IPS DF 6.9 (cell line): ENCODE measurements at regions not wholly inside any gene's neighbourhood (a gene's known extent, or its start where the extent isn't known, plus 50 kb on each side); places are given as distances from the start of the nearest gene placed in this dataset.

ENCODE experiments used
- DNase-seq: peaks from one replicate; pipeline ENCODE4 v3.0.0-alpha.2; 2013; ENCODE audit warnings: low read depth, low spot score
- H3K27ac ChIP-seq: one replicate; pipeline ENCODE4 v1.5.1; 2013; ENCODE audit warnings: low read length, control low read depth
- H3K27me3 ChIP-seq: 2 replicates; pipeline ENCODE4 v1.6.1; 2013; ENCODE audit warnings: mild to moderate bottlenecking, low read length; ENCODE audit not compliant: control insufficient read depth, insufficient read depth
- H3K36me3 ChIP-seq: 2 replicates; pipeline ENCODE4 v1.6.1; 2013; ENCODE audit warnings: low read length; ENCODE audit not compliant: control insufficient read depth, insufficient read depth
- H3K4me1 ChIP-seq: 2 replicates; pipeline ENCODE4 v1.6.1; 2013; ENCODE audit warnings: low read length; ENCODE audit not compliant: control insufficient read depth, insufficient read depth
- H3K4me3 ChIP-seq: 2 replicates; pipeline ENCODE4 v1.5.1; 2013; ENCODE audit warnings: mild to moderate bottlenecking, low read length
- H3K9me3 ChIP-seq: 2 replicates; pipeline ENCODE4 v1.6.1; 2013; ENCODE audit warnings: low read length, inconsistent platforms; ENCODE audit not compliant: control insufficient read depth, insufficient read depth
- WGBS: extraction: QIAGEN DNeasy Blood & Tissue Kit; methylation state at CpG from one replicate; pipeline ENCODE4 v1.1.7; 2013; ENCODE audit warnings: mixed read lengths, missing lambda C conversion rate; ENCODE audit not compliant: insufficient read length, insufficient coverage; 5-methylcytosine and 5-hydroxymethylcytosine counted together

DNA sequence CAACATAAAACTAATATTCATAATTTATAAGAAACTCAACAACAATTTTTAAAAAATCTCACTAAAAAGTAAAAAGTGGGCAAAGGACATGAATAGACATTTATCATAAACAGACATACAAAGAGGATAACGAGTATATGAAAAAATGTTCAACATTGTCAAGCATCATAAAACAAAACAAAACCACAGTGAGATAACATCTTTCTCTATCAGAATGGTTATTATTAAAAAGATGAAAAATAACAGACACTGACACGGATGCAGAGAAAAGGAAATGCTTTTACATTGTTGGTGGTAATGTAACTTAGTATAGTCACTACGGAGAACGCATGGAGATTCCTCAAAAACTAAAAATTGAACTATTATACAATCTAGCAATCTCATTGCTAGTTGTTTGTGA is 813.0 kb downstream of the LUZP2 start:
- no peak overlapping the region for H3K4me3 ChIP-seq
- no peaks in the 10 kb centered on the region for H3K4me1 ChIP-seq
- H3K27ac ChIP-seq = no peak overlapping the region
- H3K9me3 ChIP-seq = no peaks in the 10 kb centered on the region
- WGBS = no CpG with 5 or more reads among the region's 4 CpGs
- no peak for DNase-seq
- H3K36me3 ChIP-seq = no peaks in the 10 kb centered on the region
- no peaks in the 10 kb centered on the region for H3K27me3 ChIP-seq

DNA sequence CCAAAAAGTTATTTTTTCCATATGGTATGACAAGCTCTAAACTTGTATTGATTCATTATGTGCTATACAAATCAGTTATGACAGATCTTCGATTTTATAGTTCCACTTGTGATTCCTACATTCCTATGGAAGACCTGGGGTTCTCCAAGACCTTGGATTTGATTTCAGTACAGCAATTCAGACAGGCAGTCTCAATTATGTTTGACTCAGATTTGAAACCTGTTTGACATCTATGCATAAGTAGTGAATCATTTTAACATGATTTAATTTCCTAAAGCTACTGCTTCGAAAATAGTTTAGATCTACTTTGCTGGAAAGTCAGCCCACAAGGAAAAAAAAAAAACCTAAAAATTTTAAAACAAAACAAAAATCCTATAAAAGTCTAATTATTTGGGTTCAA is 820.4 kb downstream of the LUZP2 start:
- Histone ChIP-seq H3K4me1 (no peaks in the 10 kb centered on the region), H3K4me3 (no peak overlapping the region), H3K27me3 (no peaks in the 10 kb centered on the region), H3K9me3 (no peaks in the 10 kb centered on the region), H3K27ac (no peak overlapping the region), H3K36me3 (no peaks in the 10 kb centered on the region)
- DNase-seq = no peak
- no CpG with 5 or more reads among the region's 2 CpGs for WGBS

DNA sequence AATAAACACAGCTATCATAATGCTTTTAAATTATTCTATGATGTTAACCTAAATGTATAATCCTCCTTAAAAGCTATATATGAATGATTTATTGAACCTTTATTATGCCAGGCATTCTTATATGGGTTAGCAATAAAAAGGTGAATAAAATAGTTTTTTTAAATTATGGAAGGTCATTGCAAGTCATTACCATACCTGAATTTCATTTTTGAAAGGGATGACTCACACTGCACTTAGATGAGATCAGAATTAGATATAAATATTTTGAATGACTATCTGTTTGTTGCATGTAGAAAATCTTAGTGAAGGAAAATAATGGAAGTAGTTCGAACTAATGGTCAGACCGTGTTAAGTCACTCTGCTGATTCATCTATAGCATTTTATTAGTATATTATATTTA is 822.3 kb downstream of the LUZP2 start:
- Histone ChIP-seq H3K4me3 (no peak overlapping the region), H3K4me1 (no peaks in the 10 kb centered on the region), H3K27me3 (no peaks in the 10 kb centered on the region), H3K9me3 (no peaks in the 10 kb centered on the region), H3K36me3 (no peaks in the 10 kb centered on the region), H3K27ac (no peak overlapping the region)
- no peak for DNase-seq
- no CpG with 5 or more reads among the region's 2 CpGs for WGBS

DNA sequence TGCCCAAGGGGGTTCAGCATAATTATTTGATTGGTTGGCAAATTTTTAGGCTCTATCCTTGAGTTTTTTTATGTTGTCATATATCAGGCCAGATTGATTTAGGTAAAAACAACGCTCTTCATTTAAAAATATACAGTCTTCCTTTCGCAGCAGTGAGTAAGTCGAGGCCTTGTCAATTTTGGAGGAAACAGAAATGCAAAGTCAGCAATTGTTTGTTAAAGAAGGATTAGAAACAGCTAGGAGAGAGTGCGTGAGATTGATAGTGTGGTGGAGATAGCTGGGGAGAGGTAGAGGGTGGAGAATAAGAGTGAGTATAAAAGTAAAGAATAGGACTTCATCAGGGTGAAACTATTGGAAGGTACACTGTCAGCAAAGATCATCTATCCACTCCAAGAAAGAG is 830.8 kb downstream of the LUZP2 start:
- Histone ChIP-seq H3K27ac (no peak overlapping the region), H3K4me1 (no peaks in the 10 kb centered on the region), H3K4me3 (no peak overlapping the region), H3K27me3 (no peaks in the 10 kb centered on the region), H3K9me3 (no peaks in the 10 kb centered on the region), H3K36me3 (no peaks in the 10 kb centered on the region)
- no peak for DNase-seq
- WGBS = 100% methylated on average over 1 of the region's 4 CpGs

DNA sequence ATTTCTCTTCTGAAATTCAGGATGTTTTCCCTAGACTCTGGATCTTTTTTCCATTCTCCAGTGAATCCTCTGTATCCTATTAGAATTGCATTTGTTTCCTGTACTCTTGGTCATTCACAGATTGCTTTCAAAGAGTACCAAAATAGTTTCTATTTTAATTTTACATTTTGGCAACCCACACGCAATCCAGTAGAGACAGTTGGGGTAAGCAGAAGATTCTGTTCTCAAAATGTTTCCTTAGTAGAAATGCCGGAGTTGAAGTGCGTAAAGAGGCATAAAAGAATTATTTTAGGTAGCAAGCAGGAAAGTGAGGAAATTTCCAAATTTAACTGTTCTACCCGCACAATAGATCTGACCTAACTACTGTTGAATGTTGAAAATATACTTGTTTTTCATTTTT is 842.4 kb downstream of the LUZP2 start:
- no peak for DNase-seq
- Histone ChIP-seq H3K27me3 (no peaks in the 10 kb centered on the region), H3K4me1 (no peaks in the 10 kb centered on the region), H3K36me3 (no peaks in the 10 kb centered on the region), H3K9me3 (no peaks in the 10 kb centered on the region), H3K4me3 (no peak overlapping the region), H3K27ac (no peak overlapping the region)
- WGBS = no CpG with 5 or more reads among the region's 4 CpGs

DNA sequence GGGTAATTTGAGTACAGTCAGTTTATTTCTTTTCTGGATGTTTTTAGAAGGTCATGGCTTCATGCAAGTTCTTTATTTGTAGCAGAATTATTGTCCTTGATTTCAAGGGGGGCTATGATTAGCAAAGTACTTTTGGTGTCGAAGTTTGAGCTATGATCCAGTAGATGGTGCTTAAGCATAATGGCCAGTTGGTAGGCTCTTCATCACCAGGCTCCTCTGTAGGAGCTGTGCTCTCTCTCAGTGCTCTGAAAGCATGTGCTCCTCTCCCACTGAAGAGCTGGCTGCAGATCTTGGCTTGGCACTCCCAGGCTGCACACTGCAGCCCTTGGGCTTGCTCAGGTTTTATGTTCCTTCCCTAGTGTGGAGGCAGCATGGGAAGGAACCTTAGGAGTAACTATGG is 852.7 kb downstream of the LUZP2 start:
- Histone ChIP-seq H3K4me3 (no peak overlapping the region), H3K36me3 (no peaks in the 10 kb centered on the region), H3K27me3 (no peaks in the 10 kb centered on the region), H3K9me3 (no peaks in the 10 kb centered on the region), H3K4me1 (no peaks in the 10 kb centered on the region), H3K27ac (no peak overlapping the region)
- no peak for DNase-seq
- WGBS = no CpG with 5 or more reads among the region's 1 CpG

DNA sequence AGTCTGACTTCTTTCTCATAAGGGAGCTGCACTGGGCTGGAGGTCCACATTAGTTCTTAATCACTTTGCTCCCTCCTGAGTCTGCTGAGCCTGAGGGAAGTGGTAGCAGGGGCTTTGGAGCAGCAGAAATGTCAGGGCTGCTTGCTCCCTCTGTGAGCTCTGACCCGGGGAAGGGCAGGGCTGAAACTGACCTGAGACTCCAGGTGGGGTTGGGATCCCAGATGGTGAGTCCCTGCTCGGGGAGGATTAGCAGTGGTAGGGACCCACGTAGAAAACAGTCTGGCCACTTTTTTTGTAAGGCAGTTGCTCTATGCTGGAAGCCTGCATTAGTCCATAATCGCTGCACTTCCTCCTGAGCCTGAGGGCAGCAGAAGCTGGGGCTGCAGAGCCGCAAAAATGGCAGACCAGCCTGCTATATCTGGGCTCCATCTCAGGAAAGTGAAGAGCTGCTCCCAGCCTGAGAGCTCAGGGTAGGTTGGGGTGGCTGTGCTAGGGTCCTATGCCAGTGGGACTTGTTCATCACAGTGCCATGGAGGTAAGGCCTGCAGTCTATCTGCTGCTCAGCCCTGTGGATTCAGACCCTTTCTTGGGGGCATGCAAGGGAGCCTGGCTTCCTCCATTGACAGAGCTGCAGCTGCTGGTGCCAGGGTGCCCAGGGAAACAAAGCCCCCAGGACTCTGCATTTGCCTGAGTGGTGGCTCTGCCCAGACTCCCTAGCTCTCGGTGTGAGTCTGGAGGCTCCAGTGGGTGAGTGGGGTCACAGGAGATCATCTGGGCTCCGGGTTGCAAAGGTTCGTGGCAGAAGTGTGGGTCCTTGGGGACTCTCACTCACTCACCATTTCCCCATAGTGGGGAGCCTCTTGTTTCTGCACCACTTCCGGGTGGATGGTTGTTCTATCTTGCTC is 854.3 kb downstream of the LUZP2 start:
- H3K27ac ChIP-seq = no peak overlapping the region
- no peak for DNase-seq
- no CpG with 5 or more reads among the region's 9 CpGs for WGBS

DNA sequence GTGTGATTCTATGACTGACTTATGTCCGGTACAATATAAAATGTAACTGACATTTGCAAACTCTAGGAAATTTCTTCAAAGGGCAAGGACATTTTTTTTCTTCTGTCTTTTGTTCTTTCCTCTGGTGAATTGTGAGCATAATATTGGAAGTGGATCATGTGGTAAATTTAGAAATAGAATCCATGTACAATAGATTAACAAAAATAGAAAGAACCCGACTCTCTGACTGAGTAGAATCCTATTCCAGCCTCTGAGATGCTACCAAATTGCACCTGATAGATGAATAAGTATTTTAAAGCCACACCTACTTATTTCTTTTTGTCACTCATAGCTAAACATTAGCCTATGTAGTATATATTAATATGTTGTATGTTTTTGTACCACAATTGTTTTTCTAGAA is 860.3 kb downstream of the LUZP2 start:
- WGBS = no CpG with 5 or more reads among the region's 2 CpGs
- Histone ChIP-seq H3K27ac (no peak overlapping the region), H3K9me3 (no peaks in the 10 kb centered on the region), H3K36me3 (no peaks in the 10 kb centered on the region), H3K27me3 (no peaks in the 10 kb centered on the region), H3K4me1 (no peaks in the 10 kb centered on the region), H3K4me3 (no peak overlapping the region)
- DNase-seq = no peak

More for the DNA sequence above, 854.3 kb downstream of the LUZP2 start:
- no peaks in the 10 kb centered on the region for H3K4me1 ChIP-seq
- H3K27me3 ChIP-seq = no peaks in the 10 kb centered on the region
- H3K4me3 ChIP-seq = no peak overlapping the region
- H3K9me3 ChIP-seq = no peaks in the 10 kb centered on the region
- no peaks in the 10 kb centered on the region for H3K36me3 ChIP-seq

DNA sequence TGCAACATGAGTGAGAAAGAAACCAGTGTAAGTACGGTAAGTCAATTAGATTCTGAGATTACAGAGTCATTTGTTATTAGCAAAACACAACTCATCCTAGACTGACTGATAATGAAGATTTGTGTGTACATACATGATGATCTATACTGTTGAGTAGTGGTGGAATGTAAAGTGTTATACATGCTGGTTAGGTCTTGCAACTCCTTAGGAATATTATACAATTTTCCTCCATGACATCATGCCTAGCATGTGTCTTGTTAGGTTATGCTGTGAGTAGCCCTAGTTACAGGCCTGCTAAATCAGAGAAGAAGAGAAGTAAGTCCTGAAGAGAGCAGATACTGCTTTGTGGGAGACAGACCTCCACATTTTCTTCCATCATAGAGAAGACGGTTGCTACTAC is 880.6 kb downstream of the LUZP2 start:
- no peaks in the 10 kb centered on the region for H3K9me3 ChIP-seq
- DNase-seq = no peak
- no CpG with 5 or more reads among the region's 2 CpGs for WGBS
- no peak overlapping the region for H3K4me3 ChIP-seq
- no peak overlapping the region for H3K27ac ChIP-seq
- no peaks in the 10 kb centered on the region for H3K27me3 ChIP-seq
- no peaks in the 10 kb centered on the region for H3K4me1 ChIP-seq
- no peaks in the 10 kb centered on the region for H3K36me3 ChIP-seq

DNA sequence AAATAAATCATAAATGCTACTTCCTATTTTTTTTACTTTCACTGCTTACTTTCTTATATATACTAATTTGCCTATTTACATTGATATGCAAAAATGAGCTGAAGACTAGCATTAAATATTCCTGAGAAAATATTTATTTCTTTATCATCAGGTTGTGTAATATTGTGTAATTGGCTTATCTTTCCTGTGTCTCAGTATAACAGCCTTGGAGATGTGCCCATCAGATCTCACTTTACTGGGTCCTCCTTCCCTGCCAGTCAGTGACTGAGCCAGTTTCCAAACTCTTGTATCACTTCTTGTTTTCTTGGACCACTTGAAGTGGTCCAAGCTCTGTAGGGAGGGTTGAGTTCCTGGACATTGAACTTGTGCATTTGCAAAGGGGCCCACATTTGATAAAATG is 900.0 kb downstream of the LUZP2 start:
- no peaks in the 10 kb centered on the region for H3K27me3 ChIP-seq
- H3K27ac ChIP-seq = no peak overlapping the region
- H3K4me3 ChIP-seq = no peak overlapping the region
- H3K36me3 ChIP-seq = no peaks in the 10 kb centered on the region
- H3K9me3 ChIP-seq = no peaks in the 10 kb centered on the region
- no peak for DNase-seq
- no peaks in the 10 kb centered on the region for H3K4me1 ChIP-seq

DNA sequence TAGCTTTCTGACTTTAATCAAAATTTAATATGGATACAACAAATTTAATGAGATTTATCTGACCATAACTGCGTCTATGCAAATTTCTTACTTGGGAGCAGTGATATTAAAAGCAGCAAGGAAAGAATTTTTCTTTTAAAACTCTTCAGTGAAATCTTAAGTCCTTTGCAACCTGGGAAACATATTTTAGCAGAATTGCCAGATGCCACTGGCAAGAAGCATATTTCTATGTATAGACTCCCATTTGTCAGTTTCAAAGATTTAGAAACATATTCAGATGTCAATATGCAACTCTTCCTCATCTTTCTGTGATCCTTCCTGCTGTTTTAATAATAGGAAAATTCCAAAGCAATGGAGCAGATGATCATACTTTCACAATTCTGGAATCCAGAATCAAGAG is 911.3 kb downstream of the LUZP2 start:
- no peaks in the 10 kb centered on the region for H3K36me3 ChIP-seq
- no peak overlapping the region for H3K27ac ChIP-seq
- no peaks in the 10 kb centered on the region for H3K27me3 ChIP-seq
- H3K4me1 ChIP-seq = no peaks in the 10 kb centered on the region
- no CpG with 5 or more reads among the region's 1 CpG for WGBS
- H3K9me3 ChIP-seq = no peaks in the 10 kb centered on the region
- no peak for DNase-seq
- no peak overlapping the region for H3K4me3 ChIP-seq
